ENCODE measurements at regions not wholly inside any gene's neighbourhood (a gene's known extent, or its start where the extent isn't known, plus 50 kb on each side); places are given as distances from the start of the nearest gene placed in this dataset.

DNA sequence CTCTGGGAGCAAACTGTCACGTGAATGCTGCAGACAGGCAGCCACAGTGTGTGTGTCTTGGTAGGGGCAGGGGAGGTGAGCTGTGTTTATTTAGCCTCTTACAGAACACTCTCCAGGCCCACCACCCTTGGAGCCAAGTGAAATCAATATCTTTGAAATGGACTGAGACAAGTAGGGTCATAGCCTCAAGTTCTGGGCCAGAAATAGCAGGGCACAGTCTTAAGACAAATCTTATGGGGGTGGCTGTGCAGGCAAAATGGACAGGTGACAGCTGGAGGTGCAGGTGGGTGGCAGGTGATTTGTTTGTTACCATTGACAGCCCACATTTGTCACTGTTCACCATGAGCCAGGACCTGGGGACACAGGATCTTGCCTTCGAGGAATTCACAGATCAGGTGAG lies 93.6 kb upstream of the NMNAT3 start:
- no peak overlapping the region for H3K4me3 ChIP-seq (ENCODE audit: low read depth, low read length)
- no peak for DNase-seq (ENCODE audit: low read depth)
- TF ChIP-seq, protein P1, sequence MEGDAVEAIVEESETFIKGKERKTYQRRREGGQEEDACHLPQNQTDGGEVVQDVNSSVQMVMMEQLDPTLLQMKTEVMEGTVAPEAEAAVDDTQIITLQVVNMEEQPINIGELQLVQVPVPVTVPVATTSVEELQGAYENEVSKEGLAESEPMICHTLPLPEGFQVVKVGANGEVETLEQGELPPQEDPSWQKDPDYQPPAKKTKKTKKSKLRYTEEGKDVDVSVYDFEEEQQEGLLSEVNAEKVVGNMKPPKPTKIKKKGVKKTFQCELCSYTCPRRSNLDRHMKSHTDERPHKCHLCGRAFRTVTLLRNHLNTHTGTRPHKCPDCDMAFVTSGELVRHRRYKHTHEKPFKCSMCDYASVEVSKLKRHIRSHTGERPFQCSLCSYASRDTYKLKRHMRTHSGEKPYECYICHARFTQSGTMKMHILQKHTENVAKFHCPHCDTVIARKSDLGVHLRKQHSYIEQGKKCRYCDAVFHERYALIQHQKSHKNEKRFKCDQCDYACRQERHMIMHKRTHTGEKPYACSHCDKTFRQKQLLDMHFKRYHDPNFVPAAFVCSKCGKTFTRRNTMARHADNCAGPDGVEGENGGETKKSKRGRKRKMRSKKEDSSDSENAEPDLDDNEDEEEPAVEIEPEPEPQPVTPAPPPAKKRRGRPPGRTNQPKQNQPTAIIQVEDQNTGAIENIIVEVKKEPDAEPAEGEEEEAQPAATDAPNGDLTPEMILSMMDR (IDR thresholded peaks at IDR 0.05; ENCODE audit: insufficient read depth, low read depth, low read length, missing control alignments) = no peak

DNA sequence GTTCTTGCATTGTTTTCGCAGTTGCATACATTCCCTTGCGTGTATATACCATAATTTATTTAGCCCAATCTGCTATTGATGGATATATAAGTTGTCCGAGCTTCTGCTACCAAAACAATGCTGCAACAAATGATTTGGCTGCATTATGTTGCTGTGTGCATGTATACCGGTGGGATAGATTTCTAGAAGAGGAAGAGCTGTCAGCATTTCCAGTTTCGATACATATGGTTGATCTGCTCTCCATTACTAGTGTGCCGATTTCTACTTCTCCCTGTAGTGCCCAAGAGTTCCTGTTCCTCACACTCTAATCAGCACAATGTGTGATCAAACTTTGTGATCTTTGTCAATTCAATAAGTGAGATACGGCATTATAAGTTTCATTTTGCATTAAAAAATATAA lies 92.8 kb upstream of the NMNAT3 start:
- no peak for DNase-seq (ENCODE audit: low read depth)
- no peak overlapping the region for H3K4me3 ChIP-seq (ENCODE audit: low read depth, low read length)
- TF ChIP-seq, protein P1 (IDR thresholded peaks at IDR 0.05; ENCODE audit: insufficient read depth, low read depth, low read length, missing control alignments) = no peak

DNA sequence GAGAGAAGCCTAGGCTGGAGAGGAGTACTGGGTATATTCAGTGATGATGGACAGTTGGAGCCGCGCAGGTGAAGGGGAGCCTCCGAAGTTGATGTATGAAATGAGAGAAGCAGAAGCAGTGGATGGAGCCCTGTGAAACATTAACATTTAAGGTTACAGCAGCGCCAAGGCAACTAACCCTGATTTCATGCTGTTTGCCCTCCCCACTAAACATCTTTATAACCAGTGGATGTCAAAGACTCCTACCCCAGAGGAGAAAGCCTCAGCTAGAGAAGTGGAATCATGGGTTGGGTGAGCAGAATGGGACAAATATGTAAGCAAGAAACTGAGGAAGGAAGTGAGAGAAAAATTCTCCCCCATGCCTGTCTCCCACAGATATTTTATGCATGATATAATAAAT lies 92.0 kb upstream of the NMNAT3 start:
- no peak for DNase-seq (ENCODE audit: low read depth)
- TF ChIP-seq, protein P1 (IDR thresholded peaks at IDR 0.05; ENCODE audit: insufficient read depth, low read depth, low read length, missing control alignments) = no peak
- H3K4me3 ChIP-seq (ENCODE audit: low read depth, low read length) = no peak overlapping the region

DNA sequence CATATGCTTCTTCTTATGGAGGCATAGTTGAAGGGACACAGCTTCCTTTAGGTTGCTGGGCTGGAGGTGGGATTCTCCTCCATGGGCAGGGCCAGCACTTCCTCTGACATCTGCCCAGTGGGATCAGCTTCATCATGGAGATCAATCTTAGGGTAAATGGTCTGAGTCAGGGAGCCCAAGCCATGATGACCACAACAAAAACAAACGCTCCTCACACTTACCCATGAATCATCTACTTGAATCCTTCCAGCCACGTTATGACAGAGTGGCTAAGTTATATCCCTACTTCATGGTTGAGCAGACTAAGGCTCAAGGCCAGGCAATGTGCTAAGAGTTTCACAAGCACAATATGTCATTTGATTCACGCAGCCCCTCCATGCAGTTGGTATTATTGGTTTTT lies 87.2 kb upstream of the NMNAT3 start:
- TF ChIP-seq, protein P1 (IDR thresholded peaks at IDR 0.05; ENCODE audit: insufficient read depth, low read depth, low read length, missing control alignments) = no peak
- no peak overlapping the region for H3K4me3 ChIP-seq (ENCODE audit: low read depth, low read length)
- DNase-seq (ENCODE audit: low read depth) = no peak

DNA sequence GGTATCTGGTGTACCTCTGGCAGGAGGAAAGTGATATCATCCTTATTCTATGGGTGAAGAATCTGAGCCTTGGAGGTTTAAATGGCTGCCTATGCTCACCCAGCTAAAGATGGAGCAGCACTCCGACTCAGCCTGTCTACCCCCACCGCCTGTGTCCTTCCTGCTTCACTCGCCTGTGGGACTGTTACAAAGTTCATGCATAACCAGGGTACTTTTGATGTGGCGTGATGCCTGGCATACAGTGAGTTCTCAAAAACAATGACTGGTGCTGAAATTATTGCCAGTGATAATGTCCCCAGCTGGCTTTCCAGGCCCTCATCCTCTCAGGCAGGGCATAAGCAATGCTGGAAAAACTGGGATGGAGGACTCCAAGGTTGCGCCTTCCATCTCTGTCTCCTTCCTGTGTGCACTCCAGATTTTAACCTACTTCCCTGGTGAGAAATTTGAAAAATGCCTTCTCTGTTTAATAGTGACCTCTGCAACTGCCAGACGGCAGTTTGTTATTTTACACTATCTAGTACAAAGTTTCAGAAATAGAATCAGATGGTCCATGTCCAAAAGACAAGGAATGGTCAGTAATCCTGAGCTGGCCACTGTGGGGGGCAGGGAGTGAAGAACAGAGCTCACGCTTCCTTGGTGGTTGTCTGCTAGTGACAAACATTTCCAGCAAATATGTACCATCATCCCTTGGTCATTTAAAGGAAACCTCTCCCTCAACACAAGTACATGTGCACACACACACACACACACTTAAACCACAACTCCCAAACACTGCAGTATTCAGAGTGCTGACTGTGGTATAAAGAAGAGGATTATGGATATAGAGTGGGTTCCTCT lies 86.5 kb upstream of the NMNAT3 start:
- no peak overlapping the region for H3K4me3 ChIP-seq (ENCODE audit: low read depth, low read length)
- TF ChIP-seq, protein P1 (IDR thresholded peaks at IDR 0.05; ENCODE audit: insufficient read depth, low read depth, low read length, missing control alignments) = no peak
- no peak for DNase-seq (ENCODE audit: low read depth)

DNA sequence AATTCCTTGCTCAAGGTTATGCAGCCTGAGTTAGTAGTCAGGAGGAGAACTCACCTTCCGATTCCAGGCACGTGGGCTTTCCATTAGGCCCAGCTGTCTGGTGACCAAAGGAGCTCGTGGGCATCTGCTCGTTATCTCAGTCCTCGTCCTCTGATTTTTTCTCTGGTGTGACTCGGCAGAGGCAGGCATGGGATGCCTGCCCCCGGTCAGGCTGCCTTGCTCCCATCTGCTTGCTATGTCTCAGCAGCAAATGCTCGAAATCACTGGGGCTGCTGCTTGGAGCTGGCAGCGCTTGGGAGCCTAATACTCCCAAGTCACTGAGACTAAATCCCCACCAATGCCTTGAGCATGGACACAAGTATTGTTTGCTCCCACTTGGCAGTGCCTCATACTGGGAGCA lies 84.5 kb upstream of the NMNAT3 start:
- DNase-seq (ENCODE audit: low read depth) = no peak
- no peak overlapping the region for H3K4me3 ChIP-seq (ENCODE audit: low read depth, low read length)
- TF ChIP-seq, protein P1 (IDR thresholded peaks at IDR 0.05; ENCODE audit: insufficient read depth, low read depth, low read length, missing control alignments) = no peak

DNA sequence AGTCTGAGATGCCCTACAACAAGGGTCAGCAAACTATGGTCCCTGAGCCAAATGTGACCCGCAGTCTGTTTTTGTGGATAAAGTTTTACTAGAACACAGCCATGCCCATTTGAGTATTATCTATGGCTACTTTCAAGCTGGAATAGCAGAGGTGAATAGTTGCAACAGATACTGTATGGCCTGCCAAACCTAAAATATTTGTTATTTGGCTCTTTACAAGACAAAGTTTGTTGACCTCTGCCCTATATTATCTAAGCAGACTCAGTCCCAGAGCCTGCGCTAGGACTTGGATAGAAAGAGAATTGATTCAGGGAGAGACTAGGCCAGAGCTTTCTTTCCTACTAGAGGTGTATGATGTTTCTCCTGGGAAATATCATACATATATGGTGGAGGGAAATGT lies 81.7 kb upstream of the NMNAT3 start:
- H3K4me3 ChIP-seq (ENCODE audit: low read depth, low read length) = no peak overlapping the region
- DNase-seq (ENCODE audit: low read depth) = no peak
- TF ChIP-seq, protein P1 (IDR thresholded peaks at IDR 0.05; ENCODE audit: insufficient read depth, low read depth, low read length, missing control alignments) = no peak
